ENCODE measurements at regions not wholly inside any gene's neighbourhood (a gene's known extent, or its start where the extent isn't known, plus 50 kb on each side); places are given as distances from the start of the nearest gene placed in this dataset.

DNA sequence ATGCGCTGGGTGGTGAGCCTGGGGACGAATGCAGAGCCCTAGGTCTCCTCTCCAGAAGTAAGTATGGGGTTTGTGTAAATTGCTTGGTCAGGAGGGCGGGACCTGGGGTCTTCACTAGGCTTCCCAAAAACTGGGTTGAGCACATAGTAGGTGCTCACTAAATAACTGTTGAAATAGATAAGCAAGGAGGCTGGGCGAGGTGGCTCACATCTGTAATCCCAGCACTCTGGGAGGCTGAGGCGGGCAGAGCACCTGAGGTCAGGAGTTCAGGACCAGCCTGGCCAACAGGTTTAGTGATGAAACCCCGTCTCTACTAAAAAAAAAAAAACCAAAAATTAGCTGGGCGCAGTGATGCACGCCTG lies 163.9 kb upstream of the IER5L start:
- Histone ChIP-seq H3K27me3 (no peaks in the 10 kb centered on the region), H3K9me3 (no peaks in the 10 kb centered on the region), H3K36me3 (no peaks in the 10 kb centered on the region), H3K4me3 (no peak overlapping the region), H3K4me1 (peaks cover 13 to 69% (median 29%) of the 10 kb centered on the region in 4 donors), H3K27ac (peak overlapping the region in 2 of 5 donors; percentile 31 to 47)
- intact Hi-C loops (cut with DNase I; ENCODE audit: low total_unique reads): no loop called here
- TF ChIP-seq CTCF (IDR thresholded peaks at IDR 0.05): no peak
- TF ChIP-seq EP300 (IDR thresholded peaks at IDR 0.05): no peak
- no peak for TF ChIP-seq POLR2AphosphoS5 (IDR thresholded peaks at IDR 0.05)
- TF ChIP-seq POLR2A (IDR thresholded peaks at IDR 0.05): no peak
- WGBS, 5 donors: 83 to 92% (median 90%) methylated on average over 7 to 8 of the region's 8 CpGs
- no peak for DNase-seq

DNA sequence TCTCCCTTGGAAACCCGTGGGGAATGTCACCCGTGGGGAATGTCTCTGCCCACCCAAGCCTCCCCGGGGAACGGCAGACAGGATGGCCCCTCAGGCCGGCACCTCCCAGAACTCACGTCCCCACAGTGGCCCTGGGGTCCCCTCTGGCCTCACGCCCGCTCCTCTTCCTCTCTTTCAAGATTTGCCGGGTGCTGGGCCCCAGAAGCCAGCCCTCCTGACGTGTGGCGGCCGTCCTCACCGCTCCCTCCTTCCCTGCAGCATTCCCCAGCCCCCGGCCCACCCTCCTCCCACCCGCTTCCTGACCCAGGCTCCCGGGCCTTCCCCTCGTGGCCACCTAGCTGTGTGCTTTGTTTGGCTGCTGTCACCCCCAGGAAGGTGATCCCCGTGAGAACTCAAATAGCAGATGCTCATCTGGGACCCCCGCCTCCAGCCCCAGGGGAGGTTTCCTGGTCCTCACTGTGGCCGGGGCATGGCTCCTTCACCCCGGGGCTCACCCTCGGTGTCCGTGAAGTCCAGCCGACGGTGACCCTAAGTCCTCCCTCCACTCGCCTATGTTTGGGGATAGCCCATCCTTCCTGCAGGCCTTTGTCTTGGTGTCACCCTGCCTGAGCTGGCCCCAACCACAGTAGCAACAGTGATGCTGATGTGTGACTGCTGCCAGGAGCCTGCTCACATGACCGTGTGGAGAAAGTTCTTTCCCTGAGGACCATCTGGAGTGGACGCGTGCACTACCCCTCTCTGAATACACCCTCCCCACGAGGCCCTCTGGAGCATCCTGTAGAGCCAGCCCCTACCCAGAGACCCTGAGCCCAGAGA lies 163.3 kb upstream of the IER5L start:
- Histone ChIP-seq H3K4me3 (no peak overlapping the region), H3K27ac (peak overlapping the region in 3 of 5 donors; percentile 31 to 58 (median 47)), H3K36me3 (no peaks in the 10 kb centered on the region), H3K27me3 (no peaks in the 10 kb centered on the region), H3K4me1 (peaks cover 19 to 73% (median 35%) of the 10 kb centered on the region in 4 donors), H3K9me3 (no peaks in the 10 kb centered on the region)
- peak in 1 of 2 donors; percentile 69 for DNase-seq
- intact Hi-C loops (cut with DNase I; ENCODE audit: low total_unique reads): no loop called here
- TF ChIP-seq EP300 (IDR thresholded peaks at IDR 0.05) (no peak), POLR2A (IDR thresholded peaks at IDR 0.05) (no peak), CTCF (IDR thresholded peaks at IDR 0.05) (no peak), POLR2AphosphoS5 (IDR thresholded peaks at IDR 0.05) (no peak)
- WGBS, 5 donors: 73 to 85% (median 74%) methylated on average over 22 to 30 of the region's 30 CpGs

GRCh38 chr9:129340427-129341170 lies 162.5 kb upstream of the IER5L start:
- TF ChIP-seq POLR2A (IDR thresholded peaks at IDR 0.05) (no peak), CTCF (IDR thresholded peaks at IDR 0.05) (no peak), EP300 (IDR thresholded peaks at IDR 0.05) (no peak), POLR2AphosphoS5 (IDR thresholded peaks at IDR 0.05) (no peak)
- no peaks in the 10 kb centered on the region for H3K27me3 ChIP-seq
- intact Hi-C loops (cut with DNase I; ENCODE audit: low total_unique reads): no loop called here
- no peak overlapping the region for H3K4me3 ChIP-seq
- peak overlapping the region in 3 of 5 donors; percentile 15 to 58 (median 21) for H3K27ac ChIP-seq
- no peaks in the 10 kb centered on the region for H3K9me3 ChIP-seq
- WGBS, 5 donors: 56 to 81% (median 67%) methylated on average over 8 to 15 of the region's 15 CpGs
- DNase-seq: no peak
- H3K36me3 ChIP-seq: no peaks in the 10 kb centered on the region
- peaks cover 27 to 73% (median 43%) of the 10 kb centered on the region in 4 donors for H3K4me1 ChIP-seq

DNA sequence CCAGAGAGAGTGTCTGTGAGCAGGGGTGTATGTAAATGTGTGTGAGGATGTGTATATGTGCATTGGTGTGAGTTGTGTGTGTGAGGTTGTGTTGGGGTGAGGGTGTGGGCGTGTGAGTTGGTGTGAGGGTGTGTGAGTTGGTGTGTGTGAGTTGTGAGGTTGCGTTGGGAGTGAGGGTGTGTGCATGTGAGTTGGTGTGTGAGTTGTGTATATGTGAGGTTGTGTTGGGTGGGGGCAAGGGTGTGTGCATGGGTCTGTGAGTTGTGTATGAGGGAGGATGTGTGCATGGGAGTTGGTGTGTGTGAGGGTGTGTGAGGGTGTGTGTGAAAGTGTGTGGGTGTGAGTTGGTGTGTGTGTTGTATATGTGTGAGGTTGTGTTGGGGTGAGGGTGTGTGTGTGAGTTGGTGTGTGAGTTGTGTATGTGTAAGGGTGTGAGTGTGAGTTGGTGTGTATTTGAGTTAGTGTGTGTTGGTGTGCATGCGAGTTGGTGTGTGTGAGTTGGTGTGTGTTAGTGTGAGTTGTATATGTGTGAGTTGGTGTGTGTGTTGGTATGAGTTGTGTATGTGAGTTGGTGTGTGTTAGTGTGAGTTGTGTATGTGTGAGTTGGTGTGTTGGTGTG lies 161.6 kb upstream of the IER5L start:
- intact Hi-C loops (cut with DNase I; ENCODE audit: low total_unique reads): no loop called here
- 91 to 99% (median 94%) methylated on average over 3 of the region's 3 CpGs for WGBS, 5 donors
- no peak for DNase-seq
- Histone ChIP-seq H3K27ac (peak overlapping the region in 4 of 5 donors; percentile 35 to 70 (median 44)), H3K4me1 (peaks cover 36 to 76% (median 52%) of the 10 kb centered on the region in 4 donors), H3K4me3 (no peak overlapping the region), H3K36me3 (no peaks in the 10 kb centered on the region), H3K27me3 (no peaks in the 10 kb centered on the region), H3K9me3 (no peaks in the 10 kb centered on the region)
- TF ChIP-seq EP300 (IDR thresholded peaks at IDR 0.05): no peak
